SK-N-SH (cell line): ENCODE measurements at regions not wholly inside any gene's neighbourhood (a gene's known extent, or its start where the extent isn't known, plus 50 kb on each side); places are given as distances from the start of the nearest gene placed in this dataset.

ENCODE experiments used
- CTCF ChIP-seq: fragments of 200-600 bp; sonication (generic); IDR thresholded peaks from 2 replicates; pipeline ENCODE4 v1.6.1; 2017; ENCODE audit warnings: antibody characterized with exemption, mild to moderate bottlenecking, moderate library complexity
- EP300 ChIP-seq, 2 experiments: IDR thresholded peaks; 2 replicates each; pipeline versions ENCODE4 v1.4.0 to v1.6.1; 2012; ENCODE audit warnings: borderline replicate concordance in 1 of 2, low read depth in 1 of 2, low read length in 1 of 2
- EZH2phosphoT487 ChIP-seq: fragments of 200-600 bp; sonication (generic); IDR thresholded peaks from 2 replicates; pipeline ENCODE4 v1.6.1; 2017; ENCODE audit warnings: low read depth, mixed run types, mild to moderate bottlenecking, antibody characterized with exemption, moderate library complexity, borderline replicate concordance
- MAX ChIP-seq: IDR thresholded peaks from 2 replicates; pipeline ENCODE4 v1.4.0; 2012; ENCODE audit warnings: low read depth
- POLR2AphosphoS5 ChIP-seq: IDR thresholded peaks from 2 replicates; pipeline ENCODE4 v1.6.1; 2012; ENCODE audit warnings: low read depth, low read length
- TF ChIP-seq, protein P1 (sequence below): IDR thresholded peaks from 2 replicates; pipeline ENCODE4 v1.4.0; 2012; ENCODE audit warnings: low read depth, borderline replicate concordance

DNA sequence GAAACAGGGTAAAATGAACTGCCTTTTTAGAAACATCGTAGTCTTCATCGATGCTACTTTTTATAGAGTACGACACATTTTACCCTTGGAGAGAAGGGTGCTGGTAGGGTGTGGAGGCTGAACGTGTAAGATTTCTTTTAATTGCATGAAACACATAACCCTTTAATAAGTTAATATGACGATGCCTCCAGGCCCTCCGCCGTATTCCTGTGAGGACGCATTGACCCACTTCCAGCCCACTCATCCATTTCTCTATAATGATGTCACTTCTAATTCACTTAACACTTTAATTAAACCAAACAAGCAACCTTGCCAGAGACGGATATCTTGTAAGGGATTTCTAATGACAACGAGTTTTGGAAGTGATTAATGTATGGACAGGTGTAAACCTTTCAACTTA is 158.7 kb downstream of the IRX2 start:
- TF ChIP-seq CTCF: no peak
- TF ChIP-seq MAX: no peak
- TF ChIP-seq, protein P1, sequence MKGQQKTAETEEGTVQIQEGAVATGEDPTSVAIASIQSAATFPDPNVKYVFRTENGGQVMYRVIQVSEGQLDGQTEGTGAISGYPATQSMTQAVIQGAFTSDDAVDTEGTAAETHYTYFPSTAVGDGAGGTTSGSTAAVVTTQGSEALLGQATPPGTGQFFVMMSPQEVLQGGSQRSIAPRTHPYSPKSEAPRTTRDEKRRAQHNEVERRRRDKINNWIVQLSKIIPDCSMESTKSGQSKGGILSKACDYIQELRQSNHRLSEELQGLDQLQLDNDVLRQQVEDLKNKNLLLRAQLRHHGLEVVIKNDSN: no peak
- TF ChIP-seq POLR2AphosphoS5: no peak
- no peak for TF ChIP-seq EP300 (IDR thresholded peaks at IDR 0.05; ENCODE audit: borderline replicate concordance in 1 of 2, low read depth in 1 of 2, low read length in 1 of 2)
- TF ChIP-seq EZH2phosphoT487: no peak
